Brain pericyte (primary cell): ENCODE measurements at regions not wholly inside any gene's neighbourhood (a gene's known extent, or its start where the extent isn't known, plus 50 kb on each side); places are given as distances from the start of the nearest gene placed in this dataset.
"Not testable (repeated sequence)": the region's sequence is repeated elsewhere in the genome, so short reads cannot be mapped to it uniquely, and the experiment has no call there.

ENCODE experiments used
- DNase-seq: peaks from one replicate; pipeline ENCODE4 v3.0.0-alpha.2; 2012; ENCODE audit warnings: low read depth, low spot score

DNA sequence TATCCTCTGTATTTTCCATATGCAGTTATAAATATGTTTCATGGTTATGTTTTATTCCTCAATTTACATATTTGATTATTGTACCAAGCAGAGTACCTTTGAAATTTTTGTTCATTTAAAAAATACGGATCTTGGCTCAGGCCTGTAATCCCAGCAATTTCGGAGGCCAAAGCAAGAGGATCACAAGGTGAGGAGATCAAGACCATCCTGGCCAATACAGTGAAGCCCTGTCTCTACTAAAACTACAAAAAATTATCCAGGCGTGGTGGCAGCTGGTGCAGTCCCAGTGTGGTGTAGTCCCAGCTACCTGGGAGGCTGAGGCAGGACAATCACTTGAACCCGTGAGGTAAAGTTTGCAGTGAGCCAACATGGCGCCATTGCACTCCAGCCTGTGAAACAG lies 251.2 kb upstream of the TPTE start:
- DNase-seq: peak; percentile 25

DNA sequence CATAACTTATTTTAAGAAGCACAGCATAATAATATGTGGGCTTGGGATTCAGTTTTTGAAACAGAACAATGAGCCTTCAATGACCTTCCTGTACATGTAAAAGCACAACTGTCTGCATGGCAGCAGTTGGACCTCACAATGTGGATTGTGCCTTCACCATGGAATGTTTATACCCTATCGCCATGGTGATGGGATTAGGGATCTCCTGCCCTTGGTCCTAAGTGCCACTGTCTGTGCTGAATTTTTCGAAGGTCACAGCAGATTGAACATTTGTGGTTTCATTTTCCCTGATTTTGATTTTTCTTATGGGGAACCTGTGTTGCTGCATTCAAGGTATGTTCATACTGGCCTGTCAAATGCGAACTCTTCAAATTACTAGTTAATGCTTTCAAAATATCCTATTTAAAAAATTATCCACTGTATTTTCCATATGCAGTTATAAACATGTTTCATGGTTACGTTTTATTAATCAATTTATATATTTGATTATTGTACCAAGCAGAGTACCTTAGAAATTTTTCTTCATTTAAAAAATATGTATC lies 249.6 kb upstream of the TPTE start:
- DNase-seq: not testable (repeated sequence)

DNA sequence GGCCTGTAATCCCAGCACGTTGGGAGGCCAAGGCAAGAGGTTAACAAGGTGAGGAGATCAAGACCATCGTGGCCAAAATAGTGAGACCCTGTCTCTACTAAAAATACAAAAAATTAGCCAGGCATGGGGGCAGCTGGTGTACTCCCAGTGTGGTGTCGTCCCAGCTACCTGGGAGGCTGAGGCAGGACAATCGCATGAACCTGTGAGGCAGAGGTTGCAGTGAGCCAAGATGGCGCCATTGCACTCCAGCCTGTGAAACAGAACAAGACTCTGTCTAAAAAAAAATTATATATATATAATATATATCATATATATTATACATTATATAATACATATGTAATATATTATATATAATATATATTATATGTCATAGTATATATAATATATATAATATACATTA lies 249.2 kb upstream of the TPTE start:
- DNase-seq: no peak

DNA sequence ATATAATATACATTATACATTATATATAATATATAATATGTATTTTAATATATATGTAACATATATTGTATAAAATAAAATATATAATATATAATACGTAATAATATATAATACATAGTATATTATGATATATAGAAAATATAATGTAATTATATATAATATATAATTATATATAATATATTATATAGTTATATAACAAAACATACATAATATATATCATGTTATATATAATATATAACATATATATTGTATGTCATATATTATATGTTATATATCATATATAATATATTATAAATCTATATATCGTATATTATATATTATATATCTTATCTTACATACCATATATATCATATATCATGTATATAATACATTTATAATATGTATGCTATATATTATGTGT lies 248.2 kb upstream of the TPTE start:
- no peak for DNase-seq

DNA sequence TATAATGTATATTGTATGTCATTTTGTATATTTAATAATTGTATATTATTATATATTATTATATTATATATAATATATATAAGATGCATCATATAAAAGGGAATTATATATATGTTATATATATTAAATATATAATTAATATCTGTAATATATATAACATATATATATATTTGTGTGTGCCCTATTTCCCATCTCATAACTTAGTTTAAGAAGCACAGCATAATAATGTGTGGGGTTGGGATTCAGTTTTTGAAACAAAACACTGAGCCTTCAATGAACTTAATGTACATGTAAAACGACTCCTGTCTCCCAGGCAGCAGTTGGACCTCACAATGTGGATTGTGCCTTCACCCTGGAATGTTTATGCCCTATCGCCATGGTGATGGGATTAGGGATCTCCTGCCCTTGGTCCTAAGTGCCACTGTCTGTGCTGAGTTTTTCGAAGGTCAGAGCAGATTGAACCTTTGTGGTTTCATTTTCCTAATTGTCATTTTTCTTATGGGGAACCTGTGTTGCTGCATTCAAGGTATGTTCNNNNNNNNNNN lies 247.5 kb upstream of the TPTE start:
- DNase-seq: not testable (repeated sequence)
